SH-SY5Y (cell line): ENCODE measurements at regions not wholly inside any gene's neighbourhood (a gene's known extent, or its start where the extent isn't known, plus 50 kb on each side); places are given as distances from the start of the nearest gene placed in this dataset.

Experiments
- GATA2 ChIP-seq: IDR thresholded peaks from 2 replicates; pipeline ENCODE4 v1.6.1; 2011; ENCODE audit warnings: mild to moderate bottlenecking, low read depth, low read length
- GATA3 ChIP-seq: IDR thresholded peaks from 2 replicates; pipeline ENCODE4 v1.6.1; 2011; ENCODE audit warnings: low read depth, mild to moderate bottlenecking, low read length, moderate library complexity

DNA sequence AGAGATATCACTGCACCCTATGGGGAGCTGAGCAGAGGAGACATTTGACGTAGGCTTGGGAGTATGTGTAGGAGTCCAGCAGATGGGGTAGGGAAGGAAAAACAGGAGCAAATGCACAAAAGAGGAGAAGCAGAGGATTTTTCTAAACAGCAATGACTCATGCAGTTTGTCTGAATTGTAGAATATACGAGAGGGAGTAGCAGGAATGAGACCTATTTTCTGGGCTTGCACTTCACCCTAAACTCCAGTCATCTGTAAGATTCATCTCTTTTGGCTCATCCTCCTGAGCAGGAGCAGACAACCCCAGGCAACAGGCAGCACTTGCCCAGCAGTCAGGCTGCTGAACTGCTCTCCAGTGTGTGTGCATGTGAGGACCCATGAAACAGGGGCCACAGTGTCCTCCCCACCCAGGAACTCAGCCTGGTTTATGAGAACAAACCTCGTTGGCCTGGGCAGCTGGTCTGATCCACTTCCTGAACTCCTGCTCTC is 100.2 kb upstream of the CDC42EP3 start:
- no peak for TF ChIP-seq GATA2
- no peak for TF ChIP-seq GATA3
